ENCODE measurements at regions not wholly inside any gene's neighbourhood (a gene's known extent, or its start where the extent isn't known, plus 50 kb on each side); places are given as distances from the start of the nearest gene placed in this dataset.

DNA sequence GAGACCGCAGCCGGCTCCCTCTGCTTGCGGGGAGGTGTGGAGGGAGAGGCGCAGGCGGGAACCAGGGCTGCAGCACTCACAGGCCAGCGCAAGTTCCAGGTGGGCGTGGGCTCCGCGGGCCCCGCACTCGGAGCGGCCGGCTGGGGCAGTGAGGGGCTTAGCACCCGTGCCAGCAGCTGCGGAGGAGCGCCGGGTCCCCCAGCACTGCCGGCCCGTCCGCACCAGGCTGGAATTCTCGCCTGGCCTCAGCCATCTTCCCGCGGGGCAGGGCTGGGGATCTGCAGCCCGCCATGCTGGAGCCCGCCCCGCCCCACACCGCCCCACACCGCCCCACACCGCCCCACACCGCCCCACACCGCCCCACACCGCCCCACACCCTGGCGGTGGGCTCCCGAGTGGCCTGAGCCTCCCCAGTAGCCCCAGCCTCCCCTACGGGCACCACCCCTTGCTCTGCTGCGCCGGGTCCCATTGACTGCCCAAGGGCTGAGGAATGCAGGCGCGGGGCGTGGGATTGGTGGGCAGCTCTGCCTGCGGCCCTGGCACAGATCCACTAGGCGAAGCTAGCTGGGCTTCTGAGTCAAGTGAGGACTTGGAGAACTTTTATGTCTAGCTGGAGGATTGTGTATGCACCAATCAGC lies 123.9 kb upstream of the MGAT5 start:
- H3K36me3 ChIP-seq = no peaks in the 10 kb centered on the region
- H3K4me3 ChIP-seq (replicated peaks in 1 of 3) = no peak overlapping the region
- peaks cover 24 to 27% of the 10 kb centered on the region in 2 donors for H3K4me1 ChIP-seq
- TF ChIP-seq, protein P1, sequence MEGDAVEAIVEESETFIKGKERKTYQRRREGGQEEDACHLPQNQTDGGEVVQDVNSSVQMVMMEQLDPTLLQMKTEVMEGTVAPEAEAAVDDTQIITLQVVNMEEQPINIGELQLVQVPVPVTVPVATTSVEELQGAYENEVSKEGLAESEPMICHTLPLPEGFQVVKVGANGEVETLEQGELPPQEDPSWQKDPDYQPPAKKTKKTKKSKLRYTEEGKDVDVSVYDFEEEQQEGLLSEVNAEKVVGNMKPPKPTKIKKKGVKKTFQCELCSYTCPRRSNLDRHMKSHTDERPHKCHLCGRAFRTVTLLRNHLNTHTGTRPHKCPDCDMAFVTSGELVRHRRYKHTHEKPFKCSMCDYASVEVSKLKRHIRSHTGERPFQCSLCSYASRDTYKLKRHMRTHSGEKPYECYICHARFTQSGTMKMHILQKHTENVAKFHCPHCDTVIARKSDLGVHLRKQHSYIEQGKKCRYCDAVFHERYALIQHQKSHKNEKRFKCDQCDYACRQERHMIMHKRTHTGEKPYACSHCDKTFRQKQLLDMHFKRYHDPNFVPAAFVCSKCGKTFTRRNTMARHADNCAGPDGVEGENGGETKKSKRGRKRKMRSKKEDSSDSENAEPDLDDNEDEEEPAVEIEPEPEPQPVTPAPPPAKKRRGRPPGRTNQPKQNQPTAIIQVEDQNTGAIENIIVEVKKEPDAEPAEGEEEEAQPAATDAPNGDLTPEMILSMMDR (IDR thresholded peaks at IDR 0.05) = no peak
- TF ChIP-seq POLR2A (IDR thresholded peaks at IDR 0.05) = no peak
- H3K27ac ChIP-seq = no peak overlapping the region
- WGBS, 2 donors = 98 to 99% methylated on average over 10 to 17 of the region's 42 CpGs
- intact Hi-C loops (cut with DNase I) = loop anchor here (10.0 kb wide), 1 partner anchor 75 kb away; no protein-coding TSS in a partner anchor
- DNase-seq = no peak
- no peaks in the 10 kb centered on the region for H3K9me3 ChIP-seq
- H3K27me3 ChIP-seq = no peaks in the 10 kb centered on the region

DNA sequence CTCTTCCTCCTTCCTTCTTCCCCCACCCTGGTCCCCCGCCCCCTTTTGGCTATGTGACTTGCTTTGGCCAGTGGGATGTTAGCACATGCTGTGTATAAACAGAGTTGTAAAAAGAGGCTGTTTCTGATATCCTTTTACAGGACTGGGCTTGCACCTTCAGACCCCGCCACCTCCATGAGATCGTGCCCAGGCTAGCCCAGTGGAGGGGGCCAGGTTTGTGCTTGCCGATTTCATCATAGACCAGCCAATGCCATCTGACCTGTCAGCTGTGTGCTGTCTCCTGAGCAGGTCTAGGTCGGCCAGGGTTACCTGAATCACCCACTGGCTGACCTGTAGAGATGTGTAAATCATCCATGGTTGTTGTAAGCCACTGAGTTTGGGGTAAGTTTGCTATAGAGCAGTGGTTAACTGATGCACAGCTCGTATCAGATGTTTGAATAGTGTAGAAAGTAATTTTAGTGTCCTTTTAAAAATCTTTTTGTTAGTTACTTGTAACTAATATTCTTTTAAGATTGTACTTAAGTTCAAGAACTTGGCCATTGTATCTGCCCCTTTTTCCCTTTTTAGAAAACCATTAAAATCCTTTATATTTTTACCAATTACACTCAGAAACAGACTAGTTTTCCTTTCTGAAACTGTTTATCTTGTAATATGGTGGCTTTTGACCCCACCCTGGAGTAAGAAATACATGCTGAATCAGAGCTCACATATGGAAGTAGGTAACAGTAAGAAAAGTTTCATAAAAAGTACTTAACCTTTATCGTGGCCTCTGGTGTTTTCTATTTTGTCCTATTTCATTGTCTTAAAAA lies 122.0 kb upstream of the MGAT5 start:
- Histone ChIP-seq H3K36me3 (no peaks in the 10 kb centered on the region), H3K9me3 (no peaks in the 10 kb centered on the region), H3K4me3 (replicated peaks in 1 of 3) (no peak overlapping the region), H3K27me3 (no peaks in the 10 kb centered on the region), H3K27ac (no peak overlapping the region), H3K4me1 (peaks cover 21 to 24% of the 10 kb centered on the region in 2 donors)
- intact Hi-C loops (cut with DNase I) = no loop called here
- 93 to 95% methylated on average over 7 of the region's 7 CpGs for WGBS, 2 donors
- no peak for DNase-seq
- TF ChIP-seq POLR2A (IDR thresholded peaks at IDR 0.05) = no peak
- TF ChIP-seq, protein P1 (IDR thresholded peaks at IDR 0.05) = no peak

DNA sequence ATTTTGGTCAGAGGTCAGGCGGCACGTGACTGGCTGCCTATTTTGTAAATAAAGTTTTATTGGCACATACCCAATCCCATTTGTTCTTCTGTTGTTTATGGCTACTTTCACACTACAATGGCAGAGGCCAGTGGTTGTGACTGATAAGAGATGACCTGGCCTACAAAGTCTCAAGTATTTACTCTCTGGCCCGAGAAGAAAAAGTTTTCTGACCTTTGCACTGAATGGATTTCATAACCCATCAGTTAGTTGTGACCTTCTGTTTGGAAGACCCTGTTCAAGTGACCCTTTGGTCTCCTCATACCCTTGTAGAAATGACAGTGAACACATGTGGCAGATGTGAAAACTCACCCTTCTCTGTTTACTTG lies 121.4 kb upstream of the MGAT5 start:
- no peak overlapping the region for H3K4me3 ChIP-seq (replicated peaks in 1 of 3)
- 79 to 81% methylated on average over 3 of the region's 3 CpGs for WGBS, 2 donors
- DNase-seq = no peak
- intact Hi-C loops (cut with DNase I) = no loop called here
- TF ChIP-seq, protein P1 (IDR thresholded peaks at IDR 0.05) = no peak
- TF ChIP-seq POLR2A (IDR thresholded peaks at IDR 0.05) = no peak
- H3K27me3 ChIP-seq = no peaks in the 10 kb centered on the region
- no peaks in the 10 kb centered on the region for H3K36me3 ChIP-seq
- no peak overlapping the region for H3K27ac ChIP-seq
- H3K9me3 ChIP-seq = no peaks in the 10 kb centered on the region
- H3K4me1 ChIP-seq = peaks cover 15 to 29% of the 10 kb centered on the region in 2 donors

DNA sequence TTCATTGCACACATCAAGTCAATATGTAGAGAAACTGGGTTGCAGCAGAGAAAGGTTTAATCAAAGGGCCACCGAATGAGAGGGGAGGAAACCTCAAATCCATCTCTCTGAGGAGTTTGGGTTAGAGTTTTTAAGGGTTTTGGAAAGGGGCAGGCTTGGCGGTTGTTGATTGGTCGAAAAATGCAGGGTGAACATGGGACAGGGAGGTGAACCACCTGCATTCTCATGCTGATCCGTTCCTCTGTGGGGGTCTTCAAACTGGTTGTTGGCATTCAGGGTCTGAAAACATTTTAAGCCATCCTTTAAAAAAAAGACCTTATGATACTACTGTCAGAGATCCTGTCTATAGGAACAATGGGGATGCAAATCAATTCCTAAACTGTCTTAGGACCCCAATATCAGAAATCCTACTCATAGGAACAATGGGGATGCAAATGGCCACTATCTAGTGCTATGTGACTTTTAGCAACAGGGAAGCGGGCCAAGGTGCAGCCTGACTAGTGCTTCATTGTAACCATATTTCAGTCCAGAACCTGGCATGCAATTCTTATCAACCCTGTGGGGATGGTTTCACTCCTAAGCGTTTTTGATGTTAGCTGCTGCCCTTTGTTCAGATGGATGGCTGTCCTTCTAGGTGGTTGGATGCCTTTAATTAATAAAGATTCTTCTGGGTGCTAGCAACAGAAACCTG lies 120.1 kb upstream of the MGAT5 start:
- TF ChIP-seq, protein P1 (IDR thresholded peaks at IDR 0.05) = no peak
- TF ChIP-seq POLR2A (IDR thresholded peaks at IDR 0.05) = no peak
- H3K27ac ChIP-seq = no peak overlapping the region
- 88 to 94% methylated on average over 6 of the region's 6 CpGs for WGBS, 2 donors
- H3K9me3 ChIP-seq = no peaks in the 10 kb centered on the region
- DNase-seq = no peak
- H3K36me3 ChIP-seq = no peaks in the 10 kb centered on the region
- H3K27me3 ChIP-seq = no peaks in the 10 kb centered on the region
- intact Hi-C loops (cut with DNase I) = no loop called here
- H3K4me1 ChIP-seq = peaks cover 11 to 23% of the 10 kb centered on the region in 2 donors
- no peak overlapping the region for H3K4me3 ChIP-seq (replicated peaks in 1 of 3)
